Stimulated activated CD8-positive, alpha-beta memory T cell treated with anti-CD3 and anti-CD28 coated beads, Interleukin-2, amount 100 ng/mL, for 48 hours (primary cell): ENCODE measurements at regions not wholly inside any gene's neighbourhood (a gene's known extent, or its start where the extent isn't known, plus 50 kb on each side); places are given as distances from the start of the nearest gene placed in this dataset.
"Not testable (repeated sequence)": the region's sequence is repeated elsewhere in the genome, so short reads cannot be mapped to it uniquely, and the experiment has no call there.

Experiments
- DNase-seq, 2 donors: peaks; one replicate each; pipeline ENCODE4 v3.0.0-alpha.2; 2020; ENCODE audit warnings: low read depth in 2 of 2

DNA sequence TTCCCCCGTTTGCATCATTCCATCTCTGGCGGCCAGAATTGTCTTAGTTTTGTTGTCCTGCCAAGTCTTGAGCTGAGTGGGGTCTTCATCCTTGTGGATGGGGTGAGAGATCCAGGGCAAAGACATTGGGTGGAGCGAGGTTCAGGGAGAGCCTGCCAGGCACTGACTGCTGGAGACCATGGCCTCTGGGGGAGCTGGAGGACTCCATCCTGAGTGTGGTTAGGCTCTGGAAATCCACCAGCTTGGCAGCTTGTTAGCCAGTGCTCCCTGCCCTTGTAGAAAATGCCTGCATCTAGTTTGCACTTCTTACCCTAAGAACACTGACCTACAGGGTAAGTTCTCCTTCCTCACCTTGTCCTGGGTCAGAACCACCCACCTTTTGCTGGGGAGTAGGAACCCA is 97.2 kb upstream of the ZNF536 start:
- no peak for DNase-seq

DNA sequence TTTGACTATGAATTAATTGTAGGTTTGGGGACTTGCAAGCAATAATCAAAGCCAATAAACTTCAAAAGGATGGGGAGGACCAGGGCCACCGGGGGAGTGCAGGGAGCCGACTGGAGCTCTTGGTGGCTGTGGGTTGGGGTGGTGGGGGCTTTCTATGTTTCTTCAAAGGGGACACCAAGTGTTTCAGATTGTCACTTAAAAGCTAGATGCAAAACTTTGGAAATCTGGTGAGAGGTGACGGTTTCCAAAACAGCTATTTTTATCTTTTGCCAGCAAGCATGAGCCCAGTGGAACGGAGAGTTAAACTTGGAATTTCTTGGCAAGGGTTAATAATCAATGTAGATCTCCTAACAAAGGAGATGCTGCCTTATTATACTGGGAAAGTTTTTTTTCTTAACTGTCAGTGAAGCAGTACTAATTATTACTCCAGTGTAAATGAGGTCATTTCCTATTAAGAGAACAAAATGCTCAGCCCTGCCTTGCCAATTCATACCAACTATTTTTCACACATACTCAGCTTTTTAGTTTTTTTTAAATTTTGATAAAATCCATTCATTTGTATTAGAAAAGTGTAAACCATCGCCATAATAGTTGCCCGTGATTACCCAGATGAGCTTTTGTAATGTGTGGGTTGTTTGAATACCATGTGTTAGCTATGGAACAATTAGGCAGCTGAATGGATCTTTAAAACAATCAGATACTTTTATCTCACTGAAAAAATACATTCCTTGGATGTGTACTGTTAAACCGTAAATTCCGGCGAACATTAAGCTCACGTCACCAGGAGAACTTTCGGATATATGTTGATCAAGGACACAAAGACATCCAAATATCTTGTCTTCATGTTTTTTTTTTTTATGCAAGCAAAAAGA is 95.9 kb upstream of the ZNF536 start:
- DNase-seq = no peak

DNA sequence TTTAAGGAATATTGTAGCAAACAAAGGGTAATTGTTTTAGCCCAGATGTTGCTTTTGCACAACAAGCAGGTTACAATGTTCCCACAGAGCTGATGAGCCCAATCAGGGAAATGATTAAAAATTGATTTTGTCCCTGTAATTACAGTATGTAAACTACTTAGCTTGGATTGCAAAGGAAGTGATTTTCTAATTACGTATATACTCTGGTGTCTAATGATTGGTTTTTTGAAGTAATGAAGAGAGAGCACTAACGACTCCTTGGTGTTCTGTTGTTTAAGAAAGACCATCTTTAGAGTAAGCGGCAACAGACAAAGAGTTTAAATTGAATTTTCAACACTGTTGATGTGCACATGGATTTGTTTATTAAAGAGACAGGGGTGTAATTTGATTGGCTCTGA is 95.3 kb upstream of the ZNF536 start:
- DNase-seq = no peak

DNA sequence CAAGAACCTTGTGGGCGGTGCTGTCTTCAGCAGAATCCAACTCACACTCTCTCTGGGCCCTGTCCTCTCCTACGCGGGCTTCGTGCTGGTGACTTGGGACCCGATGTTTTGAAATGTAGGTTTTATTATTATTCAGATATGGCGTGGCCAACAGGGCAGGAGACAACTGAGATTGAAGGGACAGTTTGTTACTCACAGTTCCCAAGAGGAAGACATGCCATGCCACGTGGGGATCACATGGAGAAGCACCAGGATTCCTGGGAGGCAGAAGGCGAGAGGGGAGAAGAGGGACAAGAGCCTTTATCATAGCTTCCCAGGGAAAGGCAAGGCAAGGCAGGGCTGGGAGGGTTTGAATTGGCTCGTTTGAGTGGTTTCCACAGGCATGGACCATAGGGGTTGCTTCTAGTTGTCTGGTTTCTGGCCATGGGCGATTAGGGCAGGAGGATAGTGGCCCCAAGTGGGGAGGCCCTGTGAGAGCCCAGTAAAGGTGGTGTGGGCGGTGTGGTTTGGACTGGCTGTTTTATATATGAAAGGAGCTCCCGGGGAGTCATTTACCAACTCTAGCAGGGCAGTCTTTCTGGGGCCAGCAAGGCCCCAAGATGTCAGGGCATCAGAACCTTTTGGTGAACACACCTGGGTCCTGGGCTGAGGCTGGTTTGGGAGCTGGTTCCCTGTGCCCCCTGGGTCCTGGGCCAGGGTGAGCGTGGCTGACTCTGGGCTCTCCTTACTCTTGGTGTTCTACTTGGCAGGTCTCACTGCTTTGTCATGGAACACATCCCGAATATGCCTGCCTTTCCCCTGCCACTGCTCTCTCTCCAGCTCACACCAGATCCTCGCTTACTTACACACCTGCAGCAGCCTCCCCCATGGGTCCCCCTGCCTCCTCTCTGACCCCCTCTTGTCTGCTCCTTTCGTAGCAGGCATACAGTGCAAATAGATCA is 94.0 kb upstream of the ZNF536 start:
- no peak for DNase-seq

DNA sequence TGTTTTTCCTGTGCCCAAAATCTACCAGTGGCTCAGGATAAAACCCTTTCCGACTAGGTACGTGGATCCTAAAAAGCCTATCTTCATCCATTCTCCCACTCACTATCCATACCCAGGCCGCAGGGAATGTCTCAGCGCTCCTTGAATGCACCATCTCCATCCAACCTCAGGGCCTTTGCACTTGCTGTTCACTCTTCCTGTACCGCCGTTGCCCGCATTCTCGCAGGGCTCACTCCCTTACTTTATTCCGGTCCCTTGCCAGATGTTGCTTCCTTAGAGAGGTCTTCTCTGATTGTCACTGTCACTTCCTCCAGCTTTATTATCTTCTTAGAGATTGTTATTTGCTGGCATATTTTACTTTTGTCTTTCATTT is 93.3 kb upstream of the ZNF536 start:
- DNase-seq = no peak

DNA sequence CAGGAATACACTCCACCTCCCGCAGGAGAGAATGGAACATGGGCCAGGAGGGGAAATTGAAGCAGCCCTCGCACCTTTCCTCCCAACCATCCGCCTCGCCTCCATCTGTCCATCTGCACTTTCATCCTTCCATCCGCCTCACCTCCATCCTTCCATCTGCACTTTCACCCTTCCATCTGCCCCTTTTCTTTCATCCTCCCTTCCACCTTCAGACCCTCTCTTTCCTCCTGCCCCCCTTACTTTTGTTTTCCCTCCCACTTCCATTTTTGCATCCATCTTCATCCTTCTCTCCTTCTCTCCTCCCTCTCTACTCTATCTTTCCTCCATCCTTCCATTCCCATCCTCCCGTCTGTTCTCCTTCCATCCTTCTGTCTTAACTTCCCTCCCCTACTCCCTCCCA is 92.2 kb upstream of the ZNF536 start:
- DNase-seq = no peak

DNA sequence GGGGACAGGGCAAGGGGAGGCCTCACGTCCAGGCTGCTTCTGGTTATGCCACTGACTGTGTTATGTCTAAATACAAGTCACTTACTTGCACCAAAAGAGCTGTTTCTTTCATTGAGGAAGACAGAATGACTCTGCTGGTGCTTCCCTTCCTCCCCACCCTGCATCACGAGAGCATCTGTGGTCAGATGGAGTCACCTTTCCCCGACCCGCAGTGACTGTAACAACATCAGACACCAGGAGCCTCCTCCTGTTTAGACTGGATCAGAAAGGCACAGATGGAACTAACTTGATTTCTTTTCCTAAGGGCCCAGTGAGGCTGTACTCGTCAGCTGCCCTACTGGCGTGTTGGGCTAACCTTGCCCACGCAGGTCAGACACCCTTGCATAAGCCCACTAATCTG is 90.3 kb upstream of the ZNF536 start:
- no peak for DNase-seq

DNA sequence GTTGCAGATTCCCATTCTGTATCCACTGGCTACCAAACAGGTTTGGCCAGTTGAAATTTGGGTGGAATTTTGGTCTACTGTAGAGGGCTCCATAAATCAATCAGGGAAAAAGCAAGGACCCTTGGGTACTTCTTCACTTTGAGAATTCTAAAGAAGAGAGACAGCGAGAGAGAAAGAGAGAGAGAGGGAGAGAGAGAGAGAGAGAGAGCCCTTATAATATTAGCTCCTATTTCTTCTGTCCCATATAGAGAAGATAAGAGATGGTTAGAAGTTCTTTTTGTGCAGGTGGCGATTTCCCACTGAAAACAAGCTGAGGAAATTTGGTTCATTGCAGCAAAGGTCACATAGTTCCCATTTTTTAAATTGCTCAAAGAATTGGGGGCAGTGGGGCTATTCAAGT is 88.6 kb upstream of the ZNF536 start:
- no peak for DNase-seq

DNA sequence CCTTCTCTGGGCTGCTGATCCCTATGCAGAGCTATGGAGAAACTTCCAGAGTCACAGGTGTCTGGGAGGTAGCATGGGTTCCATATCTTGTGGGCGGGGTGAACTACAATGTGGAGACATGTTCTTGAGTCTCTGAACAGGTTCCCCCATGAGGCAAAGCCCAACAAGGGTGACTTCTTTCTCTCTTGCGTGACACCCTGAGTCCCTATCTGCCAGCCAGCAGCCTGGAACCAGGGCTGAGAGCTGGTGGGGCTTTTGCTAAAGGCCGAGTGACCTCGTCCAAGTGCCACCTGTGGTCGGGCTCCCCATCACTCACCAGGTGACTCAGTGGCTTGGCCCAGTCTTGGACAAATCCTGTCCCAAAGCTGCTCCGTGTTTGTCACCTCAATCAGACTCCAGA is 88.0 kb upstream of the ZNF536 start:
- DNase-seq = no peak

DNA sequence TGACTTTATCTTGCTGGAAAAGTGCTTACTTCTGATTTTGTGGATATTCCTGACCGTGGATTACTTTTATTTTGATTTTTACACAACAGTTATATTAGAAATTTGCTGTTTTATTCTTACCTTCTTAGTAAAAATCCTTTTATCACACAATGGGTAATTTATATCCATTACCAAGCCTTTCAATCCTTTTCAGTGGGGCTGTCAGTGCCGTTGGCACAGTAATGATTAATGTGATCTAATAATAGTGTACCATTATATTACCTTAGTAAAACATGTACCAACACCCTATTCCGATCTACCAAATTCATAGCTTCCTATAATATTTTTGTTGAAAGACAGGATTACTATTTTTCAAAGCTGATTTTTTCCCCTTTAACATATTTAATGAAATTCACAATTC is 87.3 kb upstream of the ZNF536 start:
- no peak for DNase-seq

DNA sequence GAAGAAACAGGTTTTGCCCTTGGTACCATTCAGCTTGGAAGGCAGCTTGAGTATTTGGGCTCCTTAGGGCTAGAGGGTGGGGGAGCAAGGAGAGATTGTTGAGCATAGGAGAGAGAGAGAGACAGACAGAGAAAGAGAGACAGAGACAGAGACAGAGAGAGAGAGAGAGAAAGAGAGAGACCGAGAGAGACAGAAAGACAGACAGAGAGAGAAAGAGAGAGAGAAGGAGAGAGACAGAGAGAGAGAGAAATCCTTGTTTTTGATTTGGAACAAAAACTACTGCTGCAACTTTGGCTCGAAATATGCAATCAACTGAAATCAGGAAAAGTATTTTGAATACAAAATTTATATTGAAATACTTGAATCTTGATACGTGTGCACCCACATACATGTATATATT is 85.8 kb upstream of the ZNF536 start:
- no peak for DNase-seq

DNA sequence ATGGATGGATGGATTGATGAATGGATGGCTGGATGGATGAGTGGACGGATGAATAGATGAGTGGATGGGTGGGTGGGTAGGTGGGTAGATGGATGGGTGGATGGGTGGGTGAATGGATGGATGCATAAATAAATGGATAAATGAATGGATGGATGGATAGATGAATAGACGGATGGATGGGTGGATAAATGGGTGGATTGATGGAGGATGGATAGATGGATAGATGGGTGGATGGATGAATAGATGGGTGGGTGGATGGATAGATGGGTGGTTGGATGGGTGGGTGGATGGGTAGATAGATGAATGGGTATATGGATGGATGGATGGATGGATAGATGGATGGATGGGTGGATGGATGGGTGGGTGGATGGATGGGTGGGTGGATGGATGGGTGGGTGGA is 84.9 kb upstream of the ZNF536 start:
- no peak for DNase-seq

DNA sequence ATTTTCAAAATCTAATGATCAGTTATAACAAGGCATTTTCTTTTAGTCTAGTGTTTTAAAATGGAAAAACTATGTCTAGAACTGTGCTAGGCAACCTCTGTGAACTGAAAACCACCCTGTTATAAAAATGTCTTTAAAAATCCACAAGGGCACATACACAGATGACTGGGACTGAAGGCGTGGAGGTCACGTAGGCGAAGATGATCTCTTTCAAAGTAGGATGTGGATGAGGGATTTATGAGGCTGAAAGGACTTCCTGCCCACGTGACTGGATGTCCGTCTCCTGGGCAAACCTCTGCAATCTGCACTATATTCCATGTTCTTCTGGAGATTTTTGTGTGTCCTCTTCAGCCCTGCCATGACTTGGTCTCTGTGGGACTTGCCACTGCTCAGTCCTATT is 84.2 kb upstream of the ZNF536 start:
- no peak for DNase-seq

DNA sequence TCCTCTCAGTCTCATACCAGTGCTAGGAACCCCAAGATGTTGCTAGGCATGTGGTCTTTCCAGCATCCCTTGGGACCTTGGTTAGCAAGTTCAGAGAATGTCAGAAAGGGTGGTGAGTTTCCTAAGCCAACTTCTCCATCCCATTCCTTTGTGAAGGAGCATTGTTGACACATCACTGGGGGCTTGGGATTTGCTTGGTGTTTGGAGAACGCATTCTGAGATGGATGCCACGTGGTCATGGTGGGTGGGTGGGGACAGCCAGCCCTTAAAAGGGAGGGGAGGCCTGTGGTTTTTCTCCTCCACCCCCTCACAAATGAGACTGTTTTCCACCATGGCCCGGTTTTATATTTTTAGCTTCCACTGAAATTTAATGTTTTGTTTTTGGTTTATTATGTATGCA is 83.3 kb upstream of the ZNF536 start:
- no peak for DNase-seq

DNA sequence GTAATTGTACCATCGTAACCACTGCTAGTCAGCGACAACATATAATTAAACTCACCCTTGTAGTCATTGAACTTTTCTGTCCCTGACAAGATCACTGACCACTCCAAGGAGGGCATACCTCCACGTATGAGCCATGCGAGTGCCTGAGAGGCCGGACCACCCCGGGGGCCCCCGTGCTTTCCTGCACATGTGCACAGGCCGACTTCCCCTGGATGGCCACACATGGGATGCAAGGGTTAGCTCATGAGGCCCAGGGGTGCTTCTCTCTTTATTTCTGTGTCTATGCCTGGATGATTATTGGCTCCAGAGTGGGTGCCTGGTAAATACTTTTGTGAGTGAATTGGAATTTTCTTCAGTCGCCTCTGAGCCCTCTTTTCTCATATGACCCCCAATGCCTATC is 82.8 kb upstream of the ZNF536 start:
- DNase-seq = no peak

DNA sequence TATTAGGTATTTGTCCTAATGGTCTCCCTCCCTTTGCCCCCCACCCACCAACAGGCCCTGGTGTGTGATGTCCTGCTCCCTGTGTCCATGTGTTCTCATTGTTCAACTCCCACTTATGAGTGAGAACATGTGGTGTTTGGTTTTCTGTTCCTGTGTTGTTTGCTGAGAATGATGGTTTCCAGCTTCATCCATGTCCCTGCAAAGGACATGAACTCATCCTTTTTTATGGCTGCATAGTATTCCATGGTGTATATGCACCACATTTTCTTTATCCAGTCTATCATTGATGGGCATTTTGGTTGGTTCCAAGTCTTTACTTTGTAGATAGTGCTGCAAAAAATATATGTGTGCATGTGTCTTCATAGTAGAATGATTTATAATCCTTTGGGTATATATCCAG is 81.4 kb upstream of the ZNF536 start:
- not testable (repeated sequence) for DNase-seq

DNA sequence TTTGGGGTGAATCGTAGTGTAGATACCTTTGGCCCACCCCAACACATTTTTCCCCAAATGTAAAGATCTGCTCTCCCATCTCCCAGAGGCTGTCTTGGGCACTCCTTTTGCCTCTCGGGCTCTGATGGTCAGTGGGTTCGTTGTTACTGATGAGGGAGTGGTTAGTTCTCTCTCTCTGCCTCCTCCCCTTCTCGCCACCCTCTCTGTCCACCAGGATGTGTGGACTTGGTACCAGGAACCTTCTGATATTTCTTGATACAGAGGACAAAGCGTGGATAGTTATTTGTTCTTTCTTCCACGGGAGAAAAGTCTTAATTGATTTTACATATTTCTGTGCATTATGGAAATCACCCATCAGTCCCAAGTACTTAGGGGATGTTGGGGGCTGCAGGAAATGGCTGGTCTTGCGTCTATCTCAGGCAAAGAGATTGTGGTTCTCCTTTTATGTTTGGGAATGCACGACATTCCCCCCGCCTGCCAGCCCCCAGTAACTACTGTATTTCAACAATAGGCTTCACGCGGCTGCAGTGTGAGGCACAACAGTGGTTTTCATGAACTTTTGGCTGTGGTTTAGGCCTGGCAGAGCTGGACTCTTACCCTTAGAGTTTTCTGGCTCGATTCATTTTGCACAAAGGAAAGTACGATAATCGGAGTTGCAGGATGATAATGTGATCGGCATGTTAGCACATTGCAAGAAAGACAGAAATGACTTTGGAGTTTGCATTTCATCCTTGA is 79.0 kb upstream of the ZNF536 start:
- no peak for DNase-seq

DNA sequence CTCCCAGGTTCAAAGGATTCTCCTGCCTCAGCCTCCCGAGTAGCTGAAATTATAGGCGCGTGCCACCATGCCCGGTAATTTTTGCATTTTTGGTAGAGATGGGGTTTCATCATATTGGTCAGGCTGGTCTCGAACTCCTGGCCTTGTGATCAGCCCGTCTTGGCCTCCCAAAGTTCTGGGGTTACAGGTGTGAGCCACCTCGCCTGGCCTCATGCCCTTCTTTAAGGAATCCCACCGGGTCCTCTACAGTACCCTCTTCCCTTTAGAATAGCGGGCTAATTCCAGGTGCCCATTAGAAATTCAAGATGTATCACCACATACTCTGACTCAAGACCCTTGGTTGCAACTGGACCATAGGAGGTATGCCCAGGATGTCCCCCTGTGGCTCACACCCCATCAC is 74.2 kb upstream of the ZNF536 start:
- no peak for DNase-seq

DNA sequence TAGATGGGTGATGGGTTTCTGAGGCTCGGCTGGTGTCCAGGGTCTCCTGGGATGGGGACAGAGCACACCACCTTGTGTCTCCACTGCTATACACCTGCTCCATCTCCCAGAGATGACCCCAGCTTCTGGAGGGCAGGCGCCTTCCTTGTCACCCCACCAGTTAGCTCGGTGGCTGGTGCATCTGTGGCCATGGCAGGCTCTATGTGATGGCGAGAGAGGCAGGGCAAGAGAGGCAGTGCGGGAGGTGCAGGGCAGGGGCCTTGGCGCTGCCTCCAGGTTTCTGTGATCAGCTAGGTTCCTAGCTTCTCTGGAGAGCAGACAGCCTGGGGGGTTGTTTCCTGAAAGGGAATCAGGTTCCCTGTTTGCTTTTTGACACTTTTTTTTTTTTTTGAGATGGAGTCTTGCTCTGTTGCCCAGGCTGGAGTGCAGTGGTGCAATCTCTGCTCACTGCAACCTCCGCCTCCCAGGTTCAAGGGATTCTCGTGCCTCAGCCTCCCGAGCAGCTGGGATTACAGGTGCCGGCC is 69.0 kb upstream of the ZNF536 start:
- no peak for DNase-seq

DNA sequence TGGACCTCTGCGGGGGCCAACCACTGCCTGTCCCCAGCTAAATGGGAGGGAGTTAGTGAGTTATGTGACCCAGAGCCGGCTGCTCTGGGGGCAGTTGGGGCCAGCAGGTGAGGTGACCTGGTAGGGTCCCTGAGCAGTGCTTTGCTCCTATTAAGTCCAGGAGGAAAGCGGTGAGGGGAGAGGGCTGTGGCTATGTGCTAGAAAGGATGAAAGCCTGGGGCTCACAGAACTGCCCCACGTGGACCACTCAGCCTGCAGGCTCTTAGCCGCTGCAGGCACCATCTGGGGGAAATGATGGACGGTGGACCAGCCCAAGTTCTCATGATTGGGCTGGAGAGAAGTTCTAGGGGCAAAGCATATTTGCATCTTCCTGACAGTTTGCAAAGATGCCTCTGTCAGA is 67.6 kb upstream of the ZNF536 start:
- DNase-seq = no peak

DNA sequence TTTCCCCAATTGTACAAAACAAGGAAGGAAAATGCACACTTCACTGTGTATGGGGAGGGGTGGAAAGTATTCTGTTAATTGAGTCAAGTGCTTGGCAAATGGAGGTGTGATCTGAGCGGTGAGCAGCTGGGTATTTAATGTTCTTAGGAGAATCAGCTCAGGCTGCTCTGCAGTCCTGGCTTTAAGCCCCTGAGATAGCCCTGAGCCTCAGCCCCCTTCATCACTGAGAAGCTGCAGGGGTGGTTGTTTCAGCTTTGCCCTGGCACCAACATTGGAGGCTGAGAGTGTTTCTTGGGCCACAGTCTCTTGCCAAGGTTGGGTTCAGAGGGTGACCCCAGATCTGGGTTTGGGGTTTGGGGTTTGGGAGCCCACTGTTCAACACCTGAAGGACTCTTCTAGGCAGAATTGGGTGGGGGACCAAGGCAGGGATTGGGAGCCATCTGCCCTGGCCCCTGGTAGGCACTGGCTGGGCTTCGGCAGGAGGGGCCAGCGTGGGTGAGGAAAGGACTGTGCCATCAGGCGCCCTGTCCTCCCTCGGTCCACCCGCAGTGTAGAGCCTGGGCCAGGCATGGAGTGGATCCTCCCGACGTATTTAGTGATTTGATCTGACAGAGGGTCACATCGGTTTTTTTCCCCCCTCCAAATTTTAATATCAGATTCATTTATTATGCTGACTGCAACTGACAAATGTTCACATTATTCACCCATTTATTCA is 66.7 kb upstream of the ZNF536 start:
- DNase-seq = no peak
